NB4 (cell line): ENCODE measurements at regions not wholly inside any gene's neighbourhood (a gene's known extent, or its start where the extent isn't known, plus 50 kb on each side); places are given as distances from the start of the nearest gene placed in this dataset.

ENCODE experiments used
- DNase-seq: peaks from one replicate; pipeline ENCODE4 v3.0.0; 2010; ENCODE audit warnings: low read depth
- H3K4me3 ChIP-seq: one replicate; pipeline ENCODE4 v1.5.1; 2011; ENCODE audit warnings: mild to moderate bottlenecking, low read depth, low read length, moderate library complexity
- MYC ChIP-seq: IDR thresholded peaks from 2 replicates; pipeline ENCODE4 v1.6.1; 2011; ENCODE audit warnings: low read depth, low read length
- POLR2A ChIP-seq: IDR thresholded peaks from 2 replicates; pipeline ENCODE4 v1.6.1; 2011; ENCODE audit warnings: mild to moderate bottlenecking; ENCODE audit not compliant: insufficient read length; ENCODE audit errors: extremely low read depth
- TF ChIP-seq, protein P1 (sequence below): IDR thresholded peaks from 2 replicates; pipeline ENCODE4 v1.6.1; 2011; ENCODE audit warnings: low read depth, low read length
- TF ChIP-seq, protein P2 (sequence below): IDR thresholded peaks from one replicate; pipeline ENCODE4 v1.5.1; 2012; ENCODE audit warnings: low read depth, low read length

DNA sequence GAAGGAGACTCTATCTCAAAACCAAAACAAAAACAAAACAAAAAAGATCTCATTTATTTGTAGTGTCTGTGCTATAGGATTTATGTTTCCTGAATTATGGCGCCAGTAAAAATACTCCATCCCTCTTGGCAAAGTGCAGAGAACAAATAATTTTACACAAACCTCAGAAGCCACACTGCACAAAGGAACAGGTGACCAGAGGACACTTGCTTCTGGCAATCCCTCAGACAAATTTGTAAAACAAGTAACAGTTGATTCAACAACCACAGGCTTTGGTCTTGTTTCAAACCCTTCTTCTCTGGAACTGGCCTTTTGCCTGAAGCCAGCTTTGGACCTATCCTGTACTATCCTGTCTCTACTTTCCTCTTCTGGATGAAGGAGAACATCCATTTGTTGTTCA is 502.1 kb downstream of the DMAC1 start:
- no peak for DNase-seq
- H3K4me3 ChIP-seq, result no peak overlapping the region
- TF ChIP-seq, protein P1, sequence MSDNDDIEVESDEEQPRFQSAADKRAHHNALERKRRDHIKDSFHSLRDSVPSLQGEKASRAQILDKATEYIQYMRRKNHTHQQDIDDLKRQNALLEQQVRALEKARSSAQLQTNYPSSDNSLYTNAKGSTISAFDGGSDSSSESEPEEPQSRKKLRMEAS, result no peak
- TF ChIP-seq MYC (no peak), POLR2A (no peak)
- TF ChIP-seq, protein P2, sequence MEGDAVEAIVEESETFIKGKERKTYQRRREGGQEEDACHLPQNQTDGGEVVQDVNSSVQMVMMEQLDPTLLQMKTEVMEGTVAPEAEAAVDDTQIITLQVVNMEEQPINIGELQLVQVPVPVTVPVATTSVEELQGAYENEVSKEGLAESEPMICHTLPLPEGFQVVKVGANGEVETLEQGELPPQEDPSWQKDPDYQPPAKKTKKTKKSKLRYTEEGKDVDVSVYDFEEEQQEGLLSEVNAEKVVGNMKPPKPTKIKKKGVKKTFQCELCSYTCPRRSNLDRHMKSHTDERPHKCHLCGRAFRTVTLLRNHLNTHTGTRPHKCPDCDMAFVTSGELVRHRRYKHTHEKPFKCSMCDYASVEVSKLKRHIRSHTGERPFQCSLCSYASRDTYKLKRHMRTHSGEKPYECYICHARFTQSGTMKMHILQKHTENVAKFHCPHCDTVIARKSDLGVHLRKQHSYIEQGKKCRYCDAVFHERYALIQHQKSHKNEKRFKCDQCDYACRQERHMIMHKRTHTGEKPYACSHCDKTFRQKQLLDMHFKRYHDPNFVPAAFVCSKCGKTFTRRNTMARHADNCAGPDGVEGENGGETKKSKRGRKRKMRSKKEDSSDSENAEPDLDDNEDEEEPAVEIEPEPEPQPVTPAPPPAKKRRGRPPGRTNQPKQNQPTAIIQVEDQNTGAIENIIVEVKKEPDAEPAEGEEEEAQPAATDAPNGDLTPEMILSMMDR, result no peak

DNA sequence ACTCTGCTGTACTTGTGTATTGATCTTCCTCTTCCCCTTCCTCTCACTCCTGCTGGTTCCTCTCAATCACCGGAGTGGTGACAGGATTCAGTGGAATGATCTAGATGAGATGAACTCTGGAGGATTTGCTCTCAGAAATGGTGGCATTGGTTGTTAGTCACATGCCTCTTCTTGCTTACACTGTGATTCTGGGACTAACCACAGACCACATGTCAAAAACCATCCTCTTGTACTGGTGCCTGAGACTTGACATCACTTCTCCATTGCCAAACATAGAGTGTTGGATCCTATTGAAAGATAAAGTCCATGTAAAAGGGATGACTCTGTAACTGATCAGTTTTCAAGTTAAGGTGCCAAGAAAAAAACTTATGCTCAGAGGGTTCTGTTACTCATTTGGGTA is 506.5 kb downstream of the DMAC1 start:
- peak; percentile 20 for DNase-seq
- no peak for TF ChIP-seq POLR2A
- TF ChIP-seq, protein P1, result no peak
- TF ChIP-seq MYC, result no peak
- TF ChIP-seq, protein P2, result no peak
- no peak overlapping the region for H3K4me3 ChIP-seq

DNA sequence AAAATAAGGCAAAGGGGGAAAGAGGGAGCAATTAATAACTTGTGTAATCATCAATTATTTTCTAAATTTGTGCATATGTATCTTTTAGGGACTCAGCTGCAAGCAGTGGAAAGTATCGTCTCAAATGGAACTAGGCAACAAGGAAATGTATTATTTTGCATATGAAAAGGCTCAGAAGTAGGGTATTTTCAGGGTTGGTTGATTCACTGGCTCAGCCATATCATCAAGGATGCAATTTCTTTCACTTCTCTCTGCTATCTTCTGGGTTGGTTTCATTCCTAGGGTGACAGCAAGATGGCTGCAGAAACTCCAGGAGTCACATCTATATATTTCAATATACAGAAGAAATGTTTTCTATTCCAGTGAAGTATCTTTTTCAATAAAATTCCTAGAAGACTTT is 509.8 kb downstream of the DMAC1 start:
- no peak overlapping the region for H3K4me3 ChIP-seq
- no peak for DNase-seq
- TF ChIP-seq, protein P1, result no peak
- TF ChIP-seq POLR2A (no peak), MYC (no peak)
- TF ChIP-seq, protein P2, result no peak

DNA sequence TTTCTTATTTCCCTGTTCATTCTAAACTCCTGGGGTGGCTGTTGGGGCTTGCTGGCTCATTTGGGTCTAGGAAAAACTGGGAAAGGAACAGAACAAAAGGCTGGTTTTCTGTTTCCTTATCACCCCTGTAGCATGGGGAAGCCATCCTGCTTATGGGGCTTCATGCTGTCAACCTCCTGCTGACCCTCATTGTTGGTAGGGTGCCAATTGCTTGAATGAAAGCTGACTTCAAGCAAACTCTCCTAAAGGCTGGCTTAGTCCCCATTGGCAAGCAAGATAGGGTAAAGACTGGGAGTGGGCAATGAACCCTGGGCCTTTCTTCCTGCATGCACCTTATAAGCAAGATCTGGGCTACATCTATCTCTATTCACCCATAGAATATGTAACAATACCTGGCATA is 511.6 kb downstream of the DMAC1 start:
- no peak for DNase-seq
- TF ChIP-seq, protein P2, result no peak
- TF ChIP-seq, protein P1, result no peak
- TF ChIP-seq MYC (no peak), POLR2A (no peak)
- no peak overlapping the region for H3K4me3 ChIP-seq

DNA sequence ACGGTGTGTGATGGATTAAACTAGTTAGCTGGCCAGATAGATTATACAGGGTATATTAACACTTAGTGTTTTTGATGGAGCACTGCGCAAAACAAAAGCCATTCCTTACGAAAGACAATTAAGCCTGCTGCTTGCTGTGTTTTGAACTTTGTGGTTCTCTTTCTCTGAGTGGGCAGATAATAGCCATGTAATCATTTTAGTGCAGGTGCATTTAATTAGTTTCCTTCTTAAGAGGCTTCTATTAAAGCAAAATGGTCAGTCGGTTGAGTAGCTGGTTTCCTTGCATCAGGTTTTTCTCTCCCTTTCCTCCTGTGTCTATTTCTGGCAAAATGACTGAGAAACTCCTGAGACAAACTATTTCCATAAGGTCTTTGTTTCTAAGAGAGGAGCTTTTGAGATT is 512.5 kb downstream of the DMAC1 start:
- TF ChIP-seq POLR2A (no peak), MYC (no peak)
- TF ChIP-seq, protein P1, result no peak
- TF ChIP-seq, protein P2, result no peak
- no peak overlapping the region for H3K4me3 ChIP-seq
- no peak for DNase-seq

DNA sequence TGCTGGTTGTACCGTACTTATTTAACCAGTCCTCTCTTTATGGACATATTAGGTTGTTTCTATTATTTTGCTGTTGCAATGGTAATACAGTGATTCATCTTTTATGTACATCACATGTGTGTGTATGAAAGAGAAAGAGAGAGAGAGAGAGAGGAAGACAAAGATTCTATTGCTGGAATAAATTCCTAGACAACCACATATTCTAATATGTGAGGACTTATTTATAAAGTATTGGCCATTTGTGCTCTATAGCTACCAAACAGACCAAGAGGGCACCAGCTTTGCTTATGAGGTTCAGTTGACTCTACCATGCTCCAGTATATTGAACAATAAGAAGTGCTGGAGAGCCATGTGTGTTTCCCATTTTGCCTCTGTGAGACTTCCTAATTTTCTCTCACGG is 513.5 kb downstream of the DMAC1 start:
- H3K4me3 ChIP-seq, result no peak overlapping the region
- no peak for DNase-seq
- TF ChIP-seq POLR2A (no peak), MYC (no peak)
- TF ChIP-seq, protein P1, result no peak
- TF ChIP-seq, protein P2, result no peak
